GM21529 (cell line): ENCODE measurements at regions not wholly inside any gene's neighbourhood (a gene's known extent, or its start where the extent isn't known, plus 50 kb on each side); places are given as distances from the start of the nearest gene placed in this dataset.

Experiments used
- ATAC-seq: cut with Tn5 transposase; IDR thresholded peaks from one replicate; pipeline ENCODE4 v1.9.1; 2021; ENCODE audit not compliant: unreplicated experiment

DNA sequence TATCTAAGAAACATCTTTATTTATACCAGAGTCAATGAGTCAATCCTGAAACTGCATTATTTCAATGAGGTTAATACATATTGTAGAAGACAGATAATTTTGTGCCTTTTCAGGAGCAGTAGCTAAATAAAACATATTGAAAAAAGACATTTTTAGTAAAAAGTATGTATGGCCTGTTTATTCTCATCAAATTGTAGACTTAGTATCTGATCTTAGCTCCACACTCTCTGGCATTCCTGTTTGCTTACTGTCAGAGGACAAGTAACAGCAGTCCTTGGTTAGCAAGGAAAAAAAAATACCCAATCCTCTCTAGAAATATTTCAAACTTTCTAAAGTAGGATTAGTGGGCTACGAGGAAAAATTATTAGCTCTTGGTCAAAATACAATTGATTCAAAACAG, 50.5 kb upstream of the GUCY1A1 start:
- ATAC-seq, result no peak

GRCh38 chr4:155615081-155615887, 51.4 kb upstream of the GUCY1A1 start:
- no peak for ATAC-seq

- no peak for ATAC-seq
Measured at GRCh38 chr4:155614111-155614762, 52.4 kb upstream of the GUCY1A1 start.

- no peak for ATAC-seq
Measured at GRCh38 chr4:155612074-155612473, 54.6 kb upstream of the GUCY1A1 start.

DNA sequence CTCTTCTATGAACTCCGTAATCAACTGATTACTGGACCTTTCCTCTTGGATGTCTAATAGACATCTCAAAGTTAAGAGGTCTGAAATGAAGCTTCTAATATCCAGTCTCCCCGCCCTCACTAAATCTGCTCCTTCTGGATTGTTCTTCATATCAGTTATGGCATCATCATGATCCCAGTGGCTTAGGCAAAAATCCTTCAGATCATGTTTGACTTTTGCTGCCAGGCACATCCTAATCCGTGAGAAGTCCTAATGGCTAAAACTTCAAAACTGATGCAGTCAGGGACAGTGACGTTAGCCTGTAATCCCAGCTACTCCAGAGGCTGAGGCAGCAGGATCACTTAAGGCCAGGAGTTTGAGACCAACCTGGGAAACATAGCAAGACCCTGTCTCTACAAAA, 55.1 kb upstream of the GUCY1A1 start:
- no peak for ATAC-seq

- no peak for ATAC-seq
Measured at GRCh38 chr4:155610143-155610542, 56.5 kb upstream of the GUCY1A1 start.

DNA sequence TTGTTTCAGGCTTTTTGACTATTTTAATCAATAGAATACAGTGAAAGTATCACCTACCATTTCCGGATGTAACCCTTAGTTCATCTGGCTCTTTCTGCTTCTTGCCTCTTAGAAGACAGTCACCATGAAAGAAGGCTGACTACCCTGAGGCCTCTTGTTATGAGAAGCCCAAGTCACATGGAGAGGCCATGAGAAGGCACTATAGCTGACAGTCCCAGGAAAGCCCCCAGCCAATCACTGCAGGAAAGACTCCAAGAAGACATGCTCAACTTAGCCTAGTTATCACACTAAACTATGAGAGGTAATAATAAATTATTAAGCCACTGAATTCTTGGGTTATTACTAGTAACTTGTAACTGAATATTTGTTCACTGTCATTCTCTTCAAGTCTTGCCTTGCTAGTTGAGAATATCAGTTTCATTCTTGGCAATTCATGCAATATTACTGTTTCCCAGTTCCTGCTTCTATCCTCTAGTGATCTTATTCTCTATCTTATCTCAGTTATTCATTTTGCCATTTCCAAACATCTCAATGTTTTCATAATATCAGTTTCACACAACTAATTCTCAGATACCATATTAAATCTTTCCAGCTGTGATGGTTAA, 57.1 kb upstream of the GUCY1A1 start:
- ATAC-seq, result peak; percentile 79

DNA sequence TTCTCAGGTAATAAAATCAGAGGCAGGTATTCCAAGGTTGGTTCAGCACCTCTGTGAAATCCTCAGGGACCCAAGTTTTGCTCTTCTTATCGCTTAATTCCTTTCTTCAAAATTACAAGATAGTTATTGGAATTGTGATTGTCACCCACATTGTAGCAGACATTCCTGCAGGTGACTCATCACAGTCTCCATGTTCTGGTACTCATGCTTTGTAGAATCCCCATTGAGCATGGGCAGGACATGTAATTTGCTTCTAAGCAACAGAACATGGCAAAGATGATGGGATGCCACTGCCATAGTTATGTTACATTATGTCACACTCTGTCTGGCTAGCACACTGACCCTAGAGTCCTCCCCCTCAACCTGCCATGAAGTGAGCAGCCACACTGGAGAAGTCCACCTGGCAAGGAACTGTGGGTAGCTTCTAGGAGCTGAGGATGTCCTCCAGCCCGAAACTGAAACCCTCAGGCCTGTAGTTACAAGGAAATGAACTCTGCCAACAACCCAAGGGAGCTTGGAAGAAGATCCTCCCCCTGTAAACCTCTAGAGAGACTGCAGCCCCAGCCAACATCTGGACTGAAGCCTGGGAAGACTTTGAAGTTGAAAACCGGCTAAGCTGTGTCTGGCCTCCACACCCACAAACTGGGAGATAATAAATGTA, 58.3 kb upstream of the GUCY1A1 start:
- no peak for ATAC-seq

- no peak for ATAC-seq
Measured at GRCh38 chr4:155607481-155607880, 59.2 kb upstream of the GUCY1A1 start.

GRCh38 chr4:155604718-155605626, 61.7 kb upstream of the GUCY1A1 start:
- no peak for ATAC-seq

- no peak for ATAC-seq
Measured at GRCh38 chr4:155603360-155603891, 63.2 kb upstream of the GUCY1A1 start.

GRCh38 chr4:155602351-155603140, 64.1 kb upstream of the GUCY1A1 start:
- no peak for ATAC-seq

GRCh38 chr4:155600244-155600643, 66.4 kb upstream of the GUCY1A1 start:
- no peak for ATAC-seq

DNA sequence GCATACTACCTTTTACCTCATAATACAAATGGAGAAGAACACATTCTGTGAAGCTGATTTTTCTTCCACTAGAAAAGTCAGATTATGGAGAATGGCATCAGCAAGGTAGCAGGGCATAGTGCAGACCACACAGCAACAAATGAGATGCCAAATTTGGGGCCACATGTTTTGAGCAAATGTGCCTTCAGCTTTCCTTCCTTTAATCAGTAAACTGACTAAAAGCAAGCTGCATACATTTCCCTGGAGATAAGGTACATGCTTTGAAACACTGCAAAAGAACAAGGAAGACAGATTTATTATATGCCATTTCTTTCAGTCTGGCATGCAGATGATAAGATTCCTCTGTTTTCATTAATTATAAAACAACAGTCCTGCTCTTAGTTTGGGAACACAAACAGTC, 67.1 kb upstream of the GUCY1A1 start:
- ATAC-seq, result no peak

DNA sequence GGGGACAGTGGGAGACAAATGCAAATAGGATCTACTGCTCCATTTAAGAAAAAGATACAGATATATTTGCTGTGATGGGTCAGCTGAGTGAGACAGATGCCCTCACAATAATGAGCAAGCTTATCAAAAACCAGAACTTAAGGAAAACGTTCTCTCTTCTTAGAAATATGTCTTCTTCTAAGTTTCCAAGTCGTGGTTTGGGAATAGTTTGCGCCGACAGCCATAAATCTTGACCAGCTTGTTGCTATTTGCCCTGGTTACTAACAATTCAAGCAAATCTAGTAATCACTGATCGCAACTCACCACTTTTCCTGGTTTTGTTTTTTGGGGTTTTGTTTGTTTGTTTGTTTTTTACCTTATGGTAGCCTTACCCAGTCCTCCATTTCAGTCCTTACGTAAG, 67.6 kb upstream of the GUCY1A1 start:
- no peak for ATAC-seq

- ATAC-seq, result no peak
Measured at GRCh38 chr4:155597933-155598451, 68.7 kb upstream of the GUCY1A1 start.

- no peak for ATAC-seq
Measured at GRCh38 chr4:155597281-155597680, 69.4 kb upstream of the GUCY1A1 start.

GRCh38 chr4:155593793-155594192, 72.9 kb upstream of the GUCY1A1 start:
- no peak for ATAC-seq

DNA sequence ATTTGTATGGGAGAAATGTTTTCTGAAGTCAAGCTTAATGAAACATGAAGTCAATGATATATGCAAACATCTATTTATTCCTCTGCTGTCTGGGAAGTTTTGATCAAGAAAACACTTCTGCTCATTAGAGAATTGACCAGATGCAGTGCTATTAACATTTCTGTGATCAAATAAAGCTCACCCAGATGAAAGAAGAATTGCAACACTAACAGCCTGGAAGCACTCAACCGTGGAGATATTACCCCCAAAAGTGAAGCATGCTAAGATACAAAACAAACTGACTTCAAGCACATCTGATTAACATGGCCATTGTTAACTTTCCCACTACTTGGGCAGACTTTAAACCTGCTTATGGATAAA, 73.7 kb upstream of the GUCY1A1 start:
- no peak for ATAC-seq
